ENCODE measurements at regions not wholly inside any gene's neighbourhood (a gene's known extent, or its start where the extent isn't known, plus 50 kb on each side); places are given as distances from the start of the nearest gene placed in this dataset.
A peak's percentile ranks its signal among the peaks of the same experiment; 100 is the strongest.
"Not testable (repeated sequence)": the region's sequence is repeated elsewhere in the genome, so short reads cannot be mapped to it uniquely, and the experiment has no call there.

DNA sequence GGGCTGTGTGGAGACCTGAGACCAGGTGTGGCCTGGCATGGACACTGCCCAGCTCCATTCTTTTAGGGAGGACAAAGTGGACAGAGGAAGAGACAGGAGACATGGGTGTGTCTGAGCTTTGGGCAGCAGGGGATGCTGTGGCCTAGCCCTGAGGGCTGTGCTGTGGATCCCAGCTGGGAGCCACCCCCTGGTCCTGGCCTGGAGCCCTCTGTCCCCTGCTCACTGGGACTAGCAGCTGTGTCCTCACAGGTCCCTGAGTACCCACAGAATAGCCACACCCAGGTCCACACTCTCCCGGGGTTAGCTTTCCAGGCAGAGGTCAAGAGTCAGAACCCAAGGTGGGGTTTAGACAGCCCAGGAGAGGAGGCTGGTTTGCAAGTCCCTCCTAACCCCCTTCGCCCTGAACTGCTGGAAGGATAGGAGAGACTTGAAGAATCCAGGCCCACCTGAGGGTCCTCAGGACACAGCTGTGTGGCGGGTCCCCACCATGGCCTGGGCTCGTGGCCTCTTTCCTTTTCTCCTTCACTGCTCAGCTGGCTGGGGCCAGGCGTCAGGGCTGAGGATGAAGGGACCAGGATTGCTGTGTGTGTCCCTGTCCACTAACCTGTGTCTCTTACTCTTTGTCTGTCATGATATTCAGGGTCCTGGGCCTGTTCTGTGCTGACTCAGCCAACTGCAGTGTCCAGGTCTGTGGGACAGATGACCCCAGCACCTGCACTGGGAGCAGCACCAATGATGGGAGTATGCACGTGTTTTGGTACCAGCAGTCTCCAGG, 78.5 kb upstream of the VPREB1 start:
- Mint-ChIP-seq H3K4me1 (peaks cover 13% of the 10 kb centered on the region), H3K4me3 (no peak overlapping the region), H3K27me3 (peaks cover 17% of the 10 kb centered on the region), H3K36me3 (ENCODE audit: low read depth) (peaks cover 3% of the 10 kb centered on the region), H3K27ac (no peak overlapping the region)
- ATAC-seq (no peak), DNase-seq (no peak)
- peaks cover 2% of the 10 kb centered on the region for H3K9me3 ChIP-seq (ENCODE audit: control insufficient read depth, low read length, poor library complexity, severe bottlenecking)

GRCh38 chr22:22164541-22165272, 79.9 kb upstream of the VPREB1 start:
- DNase-seq = no peak
- H3K27ac Mint-ChIP-seq = no peak overlapping the region
- no peak for ATAC-seq

GRCh38 chr22:22161924-22162851, 82.4 kb upstream of the VPREB1 start:
- peaks cover 5% of the 10 kb centered on the region for H3K36me3 Mint-ChIP-seq (ENCODE audit: low read depth)
- H3K4me3 Mint-ChIP-seq = no peak overlapping the region
- H3K27ac Mint-ChIP-seq = no peak overlapping the region
- ATAC-seq = peak; percentile 72
- DNase-seq = no peak
- no peaks in the 10 kb centered on the region for H3K9me3 ChIP-seq (ENCODE audit: control insufficient read depth, low read length, poor library complexity, severe bottlenecking)
- H3K27me3 Mint-ChIP-seq = peaks cover 36% of the 10 kb centered on the region
- peaks cover 6% of the 10 kb centered on the region for H3K4me1 Mint-ChIP-seq

More at GRCh38 chr22:22164541-22165272, 79.9 kb upstream of the VPREB1 start:
- peaks cover 2% of the 10 kb centered on the region for H3K9me3 ChIP-seq (ENCODE audit: control insufficient read depth, low read length, poor library complexity, severe bottlenecking)
- peaks cover 3% of the 10 kb centered on the region for H3K36me3 Mint-ChIP-seq (ENCODE audit: low read depth)
- H3K27me3 Mint-ChIP-seq = peaks cover 22% of the 10 kb centered on the region
- H3K4me3 Mint-ChIP-seq = no peak overlapping the region
- H3K4me1 Mint-ChIP-seq = peaks cover 14% of the 10 kb centered on the region

GRCh38 chr22:22160768-22161167, 83.8 kb upstream of the VPREB1 start:
- not testable (repeated sequence) for ATAC-seq; H3K36me3 Mint-ChIP-seq (ENCODE audit: low read depth); DNase-seq; H3K4me3 Mint-ChIP-seq; H3K4me1 Mint-ChIP-seq; H3K9me3 ChIP-seq (ENCODE audit: control insufficient read depth, low read length, poor library complexity, severe bottlenecking); H3K27ac Mint-ChIP-seq
- H3K27me3 Mint-ChIP-seq = peaks cover 36% of the 10 kb centered on the region

GRCh38 chr22:22159384-22159783, 85.2 kb upstream of the VPREB1 start:
- no peak for ATAC-seq
- Mint-ChIP-seq H3K27ac (no peak overlapping the region), H3K4me1 (peaks cover 14% of the 10 kb centered on the region), H3K4me3 (no peak overlapping the region), H3K27me3 (peaks cover 41% of the 10 kb centered on the region), H3K36me3 (ENCODE audit: low read depth) (peaks cover 2% of the 10 kb centered on the region)
- no peaks in the 10 kb centered on the region for H3K9me3 ChIP-seq (ENCODE audit: control insufficient read depth, low read length, poor library complexity, severe bottlenecking)
- no peak for DNase-seq

DNA sequence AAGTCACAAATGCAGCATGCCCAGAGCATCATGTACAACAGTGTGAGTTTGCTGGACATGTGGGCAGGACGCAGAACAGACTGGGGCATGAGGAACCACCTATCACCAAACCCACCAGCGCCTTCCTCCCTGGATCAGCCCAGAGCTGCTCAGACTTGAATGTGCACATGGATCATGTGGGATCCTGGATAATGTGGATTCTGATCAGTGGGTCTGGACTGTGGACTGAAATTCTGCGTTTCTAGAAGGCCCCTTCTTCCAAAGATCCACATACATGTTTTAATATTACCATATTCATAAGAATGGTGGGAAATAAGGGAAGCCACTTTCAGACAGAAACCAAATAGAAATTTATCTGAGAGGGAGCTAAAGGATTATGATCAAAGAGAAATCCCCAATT, 85.6 kb upstream of the VPREB1 start:
- no peak for DNase-seq
- Mint-ChIP-seq H3K4me1 (peaks cover 12% of the 10 kb centered on the region), H3K27me3 (peaks cover 40% of the 10 kb centered on the region), H3K27ac (no peak overlapping the region), H3K4me3 (no peak overlapping the region), H3K36me3 (ENCODE audit: low read depth) (peaks cover 2% of the 10 kb centered on the region)
- H3K9me3 ChIP-seq (ENCODE audit: control insufficient read depth, low read length, poor library complexity, severe bottlenecking) = no peaks in the 10 kb centered on the region
- no peak for ATAC-seq

DNA sequence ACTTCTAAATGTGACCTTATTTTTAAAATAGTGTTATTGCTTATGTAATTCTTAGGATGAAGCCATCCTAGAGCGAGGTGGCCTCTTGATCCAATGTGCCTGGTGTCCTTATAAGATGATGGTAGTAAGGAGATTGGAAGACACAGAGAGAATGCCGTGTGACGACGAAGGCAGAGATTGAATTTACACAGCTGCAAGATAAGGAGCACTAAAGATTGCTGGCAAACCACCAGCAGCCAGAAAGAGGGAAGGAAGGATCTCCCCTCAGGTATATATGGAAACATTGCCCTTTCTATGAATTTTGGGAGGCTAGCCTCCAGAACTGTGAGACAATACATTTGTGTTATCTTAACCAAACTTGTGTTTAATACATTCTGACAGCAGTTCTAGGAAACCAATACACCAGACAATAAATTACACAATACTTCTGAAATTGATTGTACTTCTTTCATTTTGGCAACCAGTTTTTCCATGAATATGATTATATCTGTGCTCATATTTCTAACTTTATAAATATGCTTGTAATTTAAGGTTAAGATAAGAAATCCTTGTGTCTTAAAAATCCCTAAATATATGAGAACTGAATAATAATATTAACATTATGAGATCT, 86.3 kb upstream of the VPREB1 start:
- Mint-ChIP-seq H3K27me3 (peaks cover 36% of the 10 kb centered on the region), H3K27ac (no peak overlapping the region), H3K4me3 (no peak overlapping the region), H3K36me3 (ENCODE audit: low read depth) (peaks cover 2% of the 10 kb centered on the region), H3K4me1 (peaks cover 12% of the 10 kb centered on the region)
- no peak for ATAC-seq
- no peak for DNase-seq
- H3K9me3 ChIP-seq (ENCODE audit: control insufficient read depth, low read length, poor library complexity, severe bottlenecking) = no peaks in the 10 kb centered on the region

GRCh38 chr22:22157348-22157725, 87.2 kb upstream of the VPREB1 start:
- peaks cover 42% of the 10 kb centered on the region for H3K27me3 Mint-ChIP-seq
- H3K4me3 Mint-ChIP-seq = no peak overlapping the region
- DNase-seq (no peak), ATAC-seq (no peak)
- H3K9me3 ChIP-seq (ENCODE audit: control insufficient read depth, low read length, poor library complexity, severe bottlenecking) = no peaks in the 10 kb centered on the region
- H3K4me1 Mint-ChIP-seq = peaks cover 12% of the 10 kb centered on the region
- peak overlapping the region; percentile 39 for H3K27ac Mint-ChIP-seq
- H3K36me3 Mint-ChIP-seq (ENCODE audit: low read depth) = peaks cover 2% of the 10 kb centered on the region

GRCh38 chr22:22156716-22157347, 87.8 kb upstream of the VPREB1 start:
- H3K36me3 Mint-ChIP-seq (ENCODE audit: low read depth) = peaks cover 2% of the 10 kb centered on the region
- peak overlapping the region; percentile 39 for H3K27ac Mint-ChIP-seq
- no peak overlapping the region for H3K4me3 Mint-ChIP-seq
- peaks cover 12% of the 10 kb centered on the region for H3K4me1 Mint-ChIP-seq
- peak in 1 of 3 donors; percentile 40 for DNase-seq
- no peaks in the 10 kb centered on the region for H3K9me3 ChIP-seq (ENCODE audit: control insufficient read depth, low read length, poor library complexity, severe bottlenecking)
- H3K27me3 Mint-ChIP-seq = peaks cover 42% of the 10 kb centered on the region
- ATAC-seq = peak; percentile 81

GRCh38 chr22:22156348-22156715, 88.3 kb upstream of the VPREB1 start:
- DNase-seq = no peak
- peak overlapping the region; percentile 39 for H3K27ac Mint-ChIP-seq
- ATAC-seq = no peak
- peaks cover 47% of the 10 kb centered on the region for H3K27me3 Mint-ChIP-seq
- peaks cover 12% of the 10 kb centered on the region for H3K4me1 Mint-ChIP-seq
- peaks cover 2% of the 10 kb centered on the region for H3K36me3 Mint-ChIP-seq (ENCODE audit: low read depth)
- H3K9me3 ChIP-seq (ENCODE audit: control insufficient read depth, low read length, poor library complexity, severe bottlenecking) = no peaks in the 10 kb centered on the region
- H3K4me3 Mint-ChIP-seq = no peak overlapping the region

- no peak overlapping the region for H3K27ac Mint-ChIP-seq
- H3K36me3 Mint-ChIP-seq (ENCODE audit: low read depth) = peaks cover 2% of the 10 kb centered on the region
- H3K27me3 Mint-ChIP-seq = peaks cover 54% of the 10 kb centered on the region
- H3K4me1 Mint-ChIP-seq = peaks cover 12% of the 10 kb centered on the region
- H3K4me3 Mint-ChIP-seq = no peak overlapping the region
- DNase-seq (no peak), ATAC-seq (no peak)
- no peaks in the 10 kb centered on the region for H3K9me3 ChIP-seq (ENCODE audit: control insufficient read depth, low read length, poor library complexity, severe bottlenecking)
Observed at GRCh38 chr22:22155607-22156006, 89.0 kb upstream of the VPREB1 start.

DNA sequence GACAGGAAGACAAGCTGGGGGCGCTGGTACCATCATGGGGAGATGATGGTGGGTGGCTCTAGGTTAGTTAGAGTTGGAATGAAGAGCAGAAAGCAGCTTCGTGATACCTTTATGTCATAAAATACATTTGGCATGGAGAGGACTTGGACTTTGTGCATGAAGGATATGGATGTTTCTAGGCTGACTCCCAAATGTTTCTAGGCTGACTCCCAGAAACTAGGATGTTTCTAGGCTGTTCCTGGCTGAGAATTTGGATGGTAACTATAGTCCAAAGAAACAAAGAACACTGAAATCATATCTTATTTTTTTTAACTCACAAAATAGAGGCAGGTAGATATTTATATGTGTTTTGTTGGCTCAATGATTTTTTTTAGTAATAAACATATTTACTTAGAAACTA, 89.4 kb upstream of the VPREB1 start:
- Mint-ChIP-seq H3K27ac (peak overlapping the region; percentile 70), H3K4me1 (peaks cover 12% of the 10 kb centered on the region), H3K4me3 (no peak overlapping the region), H3K36me3 (ENCODE audit: low read depth) (peaks cover 2% of the 10 kb centered on the region), H3K27me3 (peaks cover 58% of the 10 kb centered on the region)
- ATAC-seq = no peak
- no peaks in the 10 kb centered on the region for H3K9me3 ChIP-seq (ENCODE audit: control insufficient read depth, low read length, poor library complexity, severe bottlenecking)
- no peak for DNase-seq

Measured in T-helper 17 cell (primary cell).